H1 (cell line): ENCODE measurements at regions not wholly inside any gene's neighbourhood (a gene's known extent, or its start where the extent isn't known, plus 50 kb on each side); places are given as distances from the start of the nearest gene placed in this dataset.

Experiments
- CTCF ChIA-PET: fragments of 300-600 bp; sonication (Branson Sonifier 250); formaldehyde crosslinking; loops from one replicate; lab custom pipeline; 2021; ENCODE audit not compliant: partially characterized antibody; lab: Charles Lee
- POLR2A ChIA-PET: fragments of 300-600 bp; sonication (Branson Sonifier 250); formaldehyde crosslinking; loops from one replicate; lab custom pipeline; 2021; ENCODE audit warnings: inconsistent platforms; ENCODE audit not compliant: partially characterized antibody; lab: Charles Lee
- DNase-seq, 2 experiments: peaks; one replicate each; pipeline versions ENCODE4 v3.0.0 to v3.0.0-alpha.2; 2010 to 2022; ENCODE audit warnings: low spot score in 2 of 2, low read depth in 1 of 2, mixed read lengths in 1 of 2
- FAIRE-seq: peaks from 2 replicates; lab custom pipeline; 2011; peaks lifted over from hg19 to GRCh38; lab: Jason Lieb, UNC
- H2AFZ ChIP-seq: 2 replicates; pipeline ENCODE4 v1.8.1; 2012; ENCODE audit warnings: low read length, inconsistent platforms
- H2AK5ac ChIP-seq: 2 replicates; pipeline ENCODE4 v1.6.1; 2013; ENCODE audit warnings: low read depth, low read length
- H2BK120ac ChIP-seq: replicated peaks from 2 replicates; pipeline ENCODE3; 2013; ENCODE audit warnings: low read depth, low read length, inconsistent platforms
- H2BK12ac ChIP-seq: 2 replicates; pipeline ENCODE4 v1.6.1; 2013; ENCODE audit warnings: low read depth, low read length
- H2BK15ac ChIP-seq: 2 replicates; pipeline ENCODE4 v1.6.1; 2013; ENCODE audit warnings: low read length
- H2BK20ac ChIP-seq: 2 replicates; pipeline ENCODE4 v1.6.1; 2013; ENCODE audit warnings: low read length
- H2BK5ac ChIP-seq: 2 replicates; pipeline ENCODE4 v1.6.1; 2013; ENCODE audit warnings: low read depth, low read length
- H3K14ac ChIP-seq: 2 replicates; pipeline ENCODE4 v1.6.1; 2013; ENCODE audit warnings: inconsistent platforms; ENCODE audit not compliant: insufficient read length
- H3K18ac ChIP-seq: 2 replicates; pipeline ENCODE4 v1.6.1; 2013; ENCODE audit warnings: low read length; ENCODE audit errors: extremely low read depth
- H3K23ac ChIP-seq: 2 replicates; pipeline ENCODE4 v1.6.1; 2013; ENCODE audit warnings: inconsistent platforms; ENCODE audit not compliant: insufficient read length
- H3K23me2 ChIP-seq: 2 replicates; pipeline ENCODE4 v1.6.1; 2013; ENCODE audit warnings: low read depth, low read length
- H3K27ac ChIP-seq: 2 replicates; pipeline ENCODE4 v1.6.1; 2011; ENCODE audit warnings: low read depth, low read length, inconsistent platforms
- H3K27me3 ChIP-seq, 4 experiments: replicated peaks in 1 of 4; 1 replicate in 1 of 4; 2 replicates in 3 of 4; pipeline versions ENCODE4 v1.6.1 to v1.8.1; 2011 to 2013; ENCODE audit warnings: low read length in 3 of 4, mild to moderate bottlenecking in 3 of 4, inconsistent platforms in 2 of 4, mixed read lengths in 2 of 4, moderate library complexity in 1 of 4; ENCODE audit not compliant: control insufficient read depth in 3 of 4, insufficient read depth in 3 of 4; ENCODE audit errors: extremely low read depth in 1 of 4
- H3K36me3 ChIP-seq, 4 experiments: 2 replicates each; pipeline versions ENCODE4 v1.6.1 to v1.8.1; 2011 to 2013; ENCODE audit warnings: mild to moderate bottlenecking in 4 of 4, low read length in 3 of 4, moderate library complexity in 2 of 4, control low read depth in 1 of 4, inconsistent platforms in 1 of 4; ENCODE audit not compliant: insufficient read depth in 4 of 4, control insufficient read depth in 2 of 4
- H3K4ac ChIP-seq: replicated peaks from 2 replicates; pipeline ENCODE3; 2013; ENCODE audit warnings: low read length, low read depth, mixed read lengths, inconsistent platforms; ENCODE audit not compliant: insufficient read length
- H3K4me1 ChIP-seq, 4 experiments: replicated peaks in 1 of 4; 1 replicate in 1 of 4; 2 replicates in 3 of 4; pipeline versions ENCODE4 v1.6.1 to v1.8.1; 2011 to 2013; ENCODE audit warnings: low read length in 3 of 4, inconsistent platforms in 2 of 4, mixed read lengths in 1 of 4; ENCODE audit not compliant: insufficient read depth in 4 of 4, control insufficient read depth in 3 of 4
- H3K4me2 ChIP-seq, 2 experiments: 2 replicates each; pipeline versions ENCODE4 v1.6.1 to v1.8.1; 2011 to 2013; ENCODE audit warnings: low read depth in 2 of 2, low read length in 2 of 2, control low read depth in 1 of 2, inconsistent platforms in 1 of 2, mild to moderate bottlenecking in 1 of 2; ENCODE audit not compliant: insufficient read depth in 1 of 2
- H3K4me3 ChIP-seq, 4 experiments: fragments of 200-600, 300-600 bp in 1 of 4; sonication (generic), shearing (Covaris generic), sonication (Bioruptor Twin) in 1 of 4; 2 replicates each; pipeline versions ENCODE4 v1.5.1 to v1.8.1; 2011 to 2016; ENCODE audit warnings: low read length in 4 of 4, low read depth in 3 of 4, control low read depth in 2 of 4, inconsistent platforms in 2 of 4, mild to moderate bottlenecking in 2 of 4, mixed read lengths in 1 of 4, moderate library complexity in 1 of 4; ENCODE audit not compliant: insufficient read depth in 2 of 4; ENCODE audit errors: extremely low read depth in 1 of 4
- H3K56ac ChIP-seq: replicated peaks from 2 replicates; pipeline ENCODE3; 2013; ENCODE audit warnings: low read depth, mild to moderate bottlenecking, mixed read lengths, low read length, inconsistent platforms; ENCODE audit not compliant: insufficient read length
- H3K79me1 ChIP-seq: 2 replicates; pipeline ENCODE4 v1.6.1; 2013; ENCODE audit warnings: low read depth, low read length, control low read depth
- H3K79me2 ChIP-seq, 2 experiments: 2 replicates each; pipeline versions ENCODE4 v1.6.1 to v1.8.1; 2012 to 2013; ENCODE audit warnings: low read length in 2 of 2, mild to moderate bottlenecking in 2 of 2, inconsistent platforms in 1 of 2; ENCODE audit not compliant: insufficient read depth in 2 of 2, control insufficient read depth in 1 of 2
- H3K9ac ChIP-seq, 4 experiments: replicated peaks in 1 of 4; 1 replicate in 1 of 4; 2 replicates in 3 of 4; pipeline versions ENCODE4 v1.6.1 to v1.8.1; 2011 to 2013; ENCODE audit warnings: low read depth in 3 of 4, low read length in 3 of 4, control low read depth in 2 of 4, mild to moderate bottlenecking in 2 of 4, moderate library complexity in 2 of 4, inconsistent platforms in 1 of 4; ENCODE audit errors: extremely low read depth in 1 of 4
- H3K9me3 ChIP-seq, 2 experiments: 2 replicates each; pipeline versions ENCODE4 v1.6.1 to v1.8.1; 2012 to 2013; ENCODE audit warnings: mild to moderate bottlenecking in 2 of 2, moderate library complexity in 2 of 2, control low read depth in 1 of 2, inconsistent platforms in 1 of 2, low read depth in 1 of 2, low read length in 1 of 2, mixed read lengths in 1 of 2; ENCODE audit not compliant: insufficient read depth in 2 of 2
- H4K20me1 ChIP-seq, 2 experiments: replicated peaks in 1 of 2; 2 replicates each; pipeline versions ENCODE3 to v1.8.1; 2011 to 2013; ENCODE audit warnings: inconsistent platforms in 2 of 2, low read length in 2 of 2, mild to moderate bottlenecking in 1 of 2; ENCODE audit not compliant: insufficient read depth in 2 of 2, control insufficient read depth in 1 of 2
- H4K5ac ChIP-seq: 2 replicates; pipeline ENCODE4 v1.6.1; 2013; ENCODE audit warnings: low read length, low read depth, mixed read lengths, inconsistent platforms; ENCODE audit not compliant: insufficient read length
- H4K8ac ChIP-seq: 2 replicates; pipeline ENCODE4 v1.8.0; 2013; ENCODE audit warnings: mild to moderate bottlenecking, moderate library complexity, low read length, inconsistent platforms; ENCODE audit not compliant: insufficient read depth; ENCODE audit errors: extremely low read depth
- H4K91ac ChIP-seq: replicated peaks from 2 replicates; pipeline ENCODE3; 2013; ENCODE audit warnings: low read length, mixed read lengths, inconsistent platforms; ENCODE audit not compliant: insufficient read length
- RAD21 ChIP-seq, 2 experiments: IDR thresholded peaks in 1 of 2; conservative IDR thresholded peaks in 1 of 2; 2 replicates each; pipeline ENCODE4 v1.6.1; 2011; ENCODE audit warnings: low read depth in 2 of 2, low read length in 2 of 2, improper control_type of control experiment in 1 of 2, inconsistent platforms in 1 of 2, mild to moderate bottlenecking in 1 of 2, moderate library complexity in 1 of 2
- TAF1 ChIP-seq: IDR thresholded peaks from 2 replicates; pipeline ENCODE4 v1.6.1; 2011; ENCODE audit warnings: mild to moderate bottlenecking, low read depth, low read length
- ZNF274 ChIP-seq: IDR thresholded peaks from 2 replicates; pipeline ENCODE4 v1.7.0; 2012; ENCODE audit warnings: low read length, borderline replicate concordance; ENCODE audit errors: extremely low read depth
- WGBS, 2 experiments: shearing (Covaris generic) in 1 of 2; methylation state at CpG; one replicate each; pipeline versions ENCODE4 v1.1.6 to v1.1.7; 2013 to 2015; ENCODE audit warnings: low lambda C conversion rate in 2 of 2, mixed read lengths in 2 of 2, inconsistent platforms in 1 of 2, low coverage in 1 of 2, missing lambda C conversion rate in 1 of 2; ENCODE audit not compliant: insufficient replicate concordance in 2 of 2, insufficient coverage in 1 of 2, insufficient read length in 1 of 2; ENCODE audit errors: extremely low coverage in 1 of 2, missing lambda C conversion rate in 1 of 2; 5-methylcytosine and 5-hydroxymethylcytosine counted together
- TF ChIP-seq, protein P1 (sequence below): IDR thresholded peaks from 2 replicates; pipeline ENCODE4 v1.6.1; 2012; ENCODE audit warnings: inconsistent platforms
- TF ChIP-seq, protein P2 (sequence below), 3 experiments: IDR thresholded peaks; 1 replicate in 2 of 3; 2 replicates in 1 of 3; pipeline versions ENCODE4 v1.5.1 to v1.6.1; 2011; ENCODE audit warnings: low read length in 3 of 3, mild to moderate bottlenecking in 3 of 3, inconsistent platforms in 2 of 3, low read depth in 1 of 3, moderate library complexity in 1 of 3; ENCODE audit not compliant: insufficient read depth in 1 of 3; ENCODE audit errors: control extremely low read depth in 1 of 3

DNA sequence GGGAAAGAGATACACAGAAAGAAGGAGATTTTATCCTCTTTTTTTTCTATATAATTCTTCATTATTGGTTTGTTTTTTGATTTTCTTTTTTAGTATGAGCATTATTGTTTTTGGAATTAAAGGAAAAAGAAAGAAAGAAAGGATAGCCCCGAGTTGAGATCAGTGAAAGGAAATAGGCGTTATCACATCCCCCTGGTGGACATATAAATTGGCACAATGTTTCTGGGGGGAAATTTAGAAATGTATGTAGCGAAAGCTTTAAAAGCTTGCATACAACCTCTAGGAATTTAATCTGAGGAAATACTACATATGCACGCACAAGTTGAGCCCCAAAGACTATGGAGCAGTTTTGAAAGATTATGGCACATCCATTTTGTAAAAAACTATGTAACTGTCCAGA lies 226.3 kb upstream of the LDB2 start:
- no peak overlapping the region for H3K56ac ChIP-seq
- H4K91ac ChIP-seq = no peak overlapping the region
- H4K20me1 ChIP-seq = no peaks in the 10 kb centered on the region
- H2BK120ac ChIP-seq = no peak overlapping the region
- H3K79me2 ChIP-seq = no peaks in the 10 kb centered on the region
- WGBS, 2 experiments = 84% methylated on average over 4 of the region's 4 CpGs; no CpG with 5 or more reads in 1 of the 2 experiments
- H3K9me3 ChIP-seq = no peaks in the 10 kb centered on the region; a peak in 2 of 4 replicates
- H3K36me3 ChIP-seq = no peaks in the 10 kb centered on the region
- no peak overlapping the region for H4K5ac ChIP-seq
- no peak overlapping the region for H3K4me2 ChIP-seq
- no peak overlapping the region for H4K8ac ChIP-seq
- no peak overlapping the region for H2BK20ac ChIP-seq
- H3K27ac ChIP-seq = no peak overlapping the region
- no peak overlapping the region for H3K4me3 ChIP-seq
- no peaks in the 10 kb centered on the region for H3K27me3 ChIP-seq
- TF ChIP-seq, protein P1, sequence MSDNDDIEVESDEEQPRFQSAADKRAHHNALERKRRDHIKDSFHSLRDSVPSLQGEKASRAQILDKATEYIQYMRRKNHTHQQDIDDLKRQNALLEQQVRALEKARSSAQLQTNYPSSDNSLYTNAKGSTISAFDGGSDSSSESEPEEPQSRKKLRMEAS = no peak
- TF ChIP-seq ZNF274 (no peak), TAF1 (no peak), RAD21 (IDR thresholded peaks at IDR 0.05 in 1 of 2, conservative IDR thresholded peaks at IDR 0.05 in 1 of 2; ENCODE audit: low read depth in 2 of 2, low read length in 2 of 2) (peak; percentile 18 to 26; a peak in 3 of 4 replicates)
- TF ChIP-seq, protein P2, sequence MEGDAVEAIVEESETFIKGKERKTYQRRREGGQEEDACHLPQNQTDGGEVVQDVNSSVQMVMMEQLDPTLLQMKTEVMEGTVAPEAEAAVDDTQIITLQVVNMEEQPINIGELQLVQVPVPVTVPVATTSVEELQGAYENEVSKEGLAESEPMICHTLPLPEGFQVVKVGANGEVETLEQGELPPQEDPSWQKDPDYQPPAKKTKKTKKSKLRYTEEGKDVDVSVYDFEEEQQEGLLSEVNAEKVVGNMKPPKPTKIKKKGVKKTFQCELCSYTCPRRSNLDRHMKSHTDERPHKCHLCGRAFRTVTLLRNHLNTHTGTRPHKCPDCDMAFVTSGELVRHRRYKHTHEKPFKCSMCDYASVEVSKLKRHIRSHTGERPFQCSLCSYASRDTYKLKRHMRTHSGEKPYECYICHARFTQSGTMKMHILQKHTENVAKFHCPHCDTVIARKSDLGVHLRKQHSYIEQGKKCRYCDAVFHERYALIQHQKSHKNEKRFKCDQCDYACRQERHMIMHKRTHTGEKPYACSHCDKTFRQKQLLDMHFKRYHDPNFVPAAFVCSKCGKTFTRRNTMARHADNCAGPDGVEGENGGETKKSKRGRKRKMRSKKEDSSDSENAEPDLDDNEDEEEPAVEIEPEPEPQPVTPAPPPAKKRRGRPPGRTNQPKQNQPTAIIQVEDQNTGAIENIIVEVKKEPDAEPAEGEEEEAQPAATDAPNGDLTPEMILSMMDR (IDR thresholded peaks at IDR 0.05; ENCODE audit: control extremely low read depth in 1 of 3, insufficient read depth in 1 of 3, low read depth in 1 of 3, low read length in 3 of 3) = peak in 2 of 3 experiments; percentile 13 to 23; a peak in 2 of 4 replicates
- CTCF ChIA-PET = interaction anchor here (1.0 to 2.3 kb wide), 4 partner anchors 8 to 199 kb away, joined by 3 to 10 read pairs (median 4); no protein-coding TSS in a partner anchor
- no peak overlapping the region for H3K14ac ChIP-seq
- H3K23me2 ChIP-seq = peaks cover 1% of the 10 kb centered on the region; the same call in 1 of the 2 replicates
- H3K23ac ChIP-seq = no peak overlapping the region
- H3K79me1 ChIP-seq = no peaks in the 10 kb centered on the region
- H2AK5ac ChIP-seq = no peak overlapping the region
- POLR2A ChIA-PET = no interaction called here
- no peak overlapping the region for H3K18ac ChIP-seq
- DNase-seq (no peak), FAIRE-seq (no peak)
- no peak overlapping the region for H2AFZ ChIP-seq
- no peak overlapping the region for H2BK15ac ChIP-seq
- H2BK12ac ChIP-seq = no peak overlapping the region
- H3K9ac ChIP-seq = no peak overlapping the region
- H2BK5ac ChIP-seq = no peak overlapping the region
- peaks cover 0 to 3% (median 2%) of the 10 kb centered on the region in 4 experiments; a peak in 2 of 7 replicates for H3K4me1 ChIP-seq
- no peak overlapping the region for H3K4ac ChIP-seq
